A673 (cell line): ENCODE measurements at regions not wholly inside any gene's neighbourhood (a gene's known extent, or its start where the extent isn't known, plus 50 kb on each side); places are given as distances from the start of the nearest gene placed in this dataset.
"Not testable (repeated sequence)": the region's sequence is repeated elsewhere in the genome, so short reads cannot be mapped to it uniquely, and the experiment has no call there.

Source experiments
- BruUV-seq: library from RNA; stranded (reverse); fragments of 400-500 nt; replicated peaks from 2 replicates; lab custom pipeline; 2021; lab: Mats Ljungman, UMichigan
- CTCF ChIA-PET: fragments of 300-600 bp; sonication (Branson Sonifier 250); formaldehyde crosslinking; loops from one replicate; lab custom pipeline; 2022; ENCODE audit warnings: antibody characterized with exemption; lab: Charles Lee
- POLR2A ChIA-PET: fragments of 300-600 bp; sonication (Branson Sonifier 250); formaldehyde crosslinking; loops from one replicate; lab custom pipeline; 2022; ENCODE audit warnings: antibody characterized with exemption; ENCODE audit not compliant: low non-redundant PET; lab: Charles Lee
- DNase-seq: peaks from one replicate; pipeline ENCODE4 v3.0.0-alpha.2; 2015; ENCODE audit warnings: low spot score
- H3K27ac ChIP-seq: fragments of 200-600 bp; sonication (generic); 2 replicates; pipeline ENCODE4 v1.5.1; 2016; ENCODE audit warnings: mixed run types, low read depth, mild to moderate bottlenecking, mixed read lengths, antibody characterized with exemption, low read length; ENCODE audit not compliant: poor library complexity, severe bottlenecking
- H3K27me3 ChIP-seq: fragments of 200-600 bp; sonication (generic); replicated peaks from 2 replicates; pipeline ENCODE4 v1.6.1; 2017; ENCODE audit warnings: mixed run types, low read depth, mild to moderate bottlenecking, mixed read lengths, antibody characterized with exemption, low read length; ENCODE audit not compliant: insufficient read depth, poor library complexity
- H3K36me3 ChIP-seq: fragments of 200-600 bp; sonication (generic); 2 replicates; pipeline ENCODE4 v1.6.1; 2016; ENCODE audit warnings: mixed run types, mild to moderate bottlenecking, mixed read lengths, antibody characterized with exemption, low read length; ENCODE audit not compliant: insufficient read depth, poor library complexity, severe bottlenecking
- H3K4me1 ChIP-seq: fragments of 200-600 bp; sonication (generic); 2 replicates; pipeline ENCODE4 v1.6.1; 2017; ENCODE audit warnings: mixed run types, mild to moderate bottlenecking, mixed read lengths, antibody characterized with exemption, low read length; ENCODE audit not compliant: insufficient read depth, poor library complexity, severe bottlenecking
- H3K4me3 ChIP-seq: fragments of 200-600 bp; sonication (generic); 2 replicates; pipeline ENCODE4 v1.5.1; 2016; ENCODE audit warnings: low read depth, mixed run types, mild to moderate bottlenecking, mixed read lengths, low read length; ENCODE audit not compliant: poor library complexity, severe bottlenecking
- H3K9me3 ChIP-seq: fragments of 200-600 bp; sonication (generic); 2 replicates; pipeline ENCODE4 v1.6.1; 2016; ENCODE audit warnings: mixed run types, low read depth, mild to moderate bottlenecking, mixed read lengths, antibody characterized with exemption, low read length; ENCODE audit not compliant: poor library complexity, severe bottlenecking
- CTCF ChIP-seq: fragments of 300-800, 200-600 bp; sonication (generic); conservative IDR thresholded peaks from 2 replicates; pipeline ENCODE4 v1.5.1; 2017; ENCODE audit warnings: low read depth, mild to moderate bottlenecking, antibody characterized with exemption, low read length, moderate library complexity, mixed read lengths
- intact Hi-C: fragments of 100-400 bp; cut with micrococcal nuclease; formaldehyde crosslinking; loops from one replicate; pipeline ENCODE4 v1.10.0; 2022; ENCODE audit not compliant: unreplicated experiment

- BruUV-seq, H3K36me3 ChIP-seq, DNase-seq, H3K27me3 ChIP-seq, H3K9me3 ChIP-seq, H3K4me3 ChIP-seq, intact Hi-C loops, H3K27ac ChIP-seq, H3K4me1 ChIP-seq, CTCF ChIA-PET, POLR2A ChIA-PET: not testable (repeated sequence)
Measured at GRCh38 chr22:22296047-22296446, 51.5 kb downstream of the VPREB1 start.

GRCh38 chr22:22297159-22297793, 52.7 kb downstream of the VPREB1 start:
- H3K36me3 ChIP-seq, POLR2A ChIA-PET, H3K9me3 ChIP-seq, BruUV-seq, CTCF ChIA-PET, intact Hi-C loops, H3K27me3 ChIP-seq, H3K4me1 ChIP-seq: not testable (repeated sequence)
- Histone ChIP-seq H3K4me3 (peak overlapping the region; percentile 66), H3K27ac (peak overlapping the region; percentile 77)
- peak; percentile 23 for DNase-seq

GRCh38 chr22:22297794-22298653, 53.4 kb downstream of the VPREB1 start:
- CTCF ChIA-PET: interaction anchor here (0.7 kb wide), 1 partner anchor 90 kb away, joined by 4 read pairs; no protein-coding TSS in a partner anchor
- H3K27ac ChIP-seq: peak overlapping the region; percentile 77
- H3K4me1 ChIP-seq, BruUV-seq, POLR2A ChIA-PET, H3K36me3 ChIP-seq, intact Hi-C loops, H3K27me3 ChIP-seq, H3K9me3 ChIP-seq: not testable (repeated sequence)
- DNase-seq: peak; percentile 79
- H3K4me3 ChIP-seq: peak overlapping the region; percentile 66
- TF ChIP-seq CTCF: peak; percentile 30; the same call in 1 of the 2 replicates

- H3K4me1 ChIP-seq, BruUV-seq, POLR2A ChIA-PET, intact Hi-C loops, H3K27ac ChIP-seq, DNase-seq, H3K9me3 ChIP-seq, H3K27me3 ChIP-seq, H3K36me3 ChIP-seq: not testable (repeated sequence)
- CTCF ChIA-PET: interaction anchor here (0.7 kb wide), 1 partner anchor 91 kb away, joined by 4 read pairs; no protein-coding TSS in a partner anchor
- H3K4me3 ChIP-seq: peak overlapping the region; percentile 66
Measured at GRCh38 chr22:22298654-22299009, 54.0 kb downstream of the VPREB1 start.

GRCh38 chr22:22300511-22300910, 55.9 kb downstream of the VPREB1 start:
- BruUV-seq, H3K4me3 ChIP-seq, H3K9me3 ChIP-seq, H3K27ac ChIP-seq, POLR2A ChIA-PET, DNase-seq, H3K36me3 ChIP-seq, CTCF ChIA-PET, intact Hi-C loops, H3K4me1 ChIP-seq, H3K27me3 ChIP-seq: not testable (repeated sequence)

- intact Hi-C loops, CTCF ChIA-PET, H3K4me3 ChIP-seq, H3K27me3 ChIP-seq, H3K27ac ChIP-seq, H3K9me3 ChIP-seq, DNase-seq, BruUV-seq, H3K4me1 ChIP-seq, H3K36me3 ChIP-seq, POLR2A ChIA-PET: not testable (repeated sequence)
Measured at GRCh38 chr22:22300946-22301345, 56.4 kb downstream of the VPREB1 start.
